Endothelial cell of umbilical vein (primary cell): ENCODE measurements at regions not wholly inside any gene's neighbourhood (a gene's known extent, or its start where the extent isn't known, plus 50 kb on each side); places are given as distances from the start of the nearest gene placed in this dataset.
"Not testable (repeated sequence)": the region's sequence is repeated elsewhere in the genome, so short reads cannot be mapped to it uniquely, and the experiment has no call there.

Experiments used
- EZH2 ChIP-seq: IDR thresholded peaks from 2 replicates; pipeline ENCODE4 v1.6.1; 2012; ENCODE audit warnings: borderline replicate concordance, low read depth, mild to moderate bottlenecking, moderate library complexity, low read length, inconsistent platforms; ENCODE audit not compliant: severe bottlenecking
- JUN ChIP-seq: IDR thresholded peaks from 2 replicates; pipeline ENCODE4 v1.6.1; 2011; ENCODE audit warnings: borderline replicate concordance, low read depth; ENCODE audit not compliant: insufficient read length, insufficient read depth
- MAX ChIP-seq: IDR thresholded peaks from 2 replicates; pipeline ENCODE4 v1.6.1; 2011; ENCODE audit not compliant: insufficient read depth, insufficient read length
- POLR2A ChIP-seq: IDR thresholded peaks from 2 replicates; pipeline ENCODE4 v1.6.1; 2012; ENCODE audit warnings: low read depth, mild to moderate bottlenecking, control low read depth, low read length
- TF ChIP-seq, protein P1 (sequence below), 2 donors: IDR thresholded peaks; 1 replicate in 1 of 2; 2 replicates in 1 of 2; pipeline ENCODE4 v1.5.1; 2011; ENCODE audit warnings: low read length in 2 of 2, mild to moderate bottlenecking in 2 of 2, moderate library complexity in 2 of 2, control low read depth in 1 of 2, inconsistent platforms in 1 of 2, low read depth in 1 of 2; ENCODE audit not compliant: insufficient read depth in 1 of 2; ENCODE audit errors: extremely low read depth in 1 of 2

DNA sequence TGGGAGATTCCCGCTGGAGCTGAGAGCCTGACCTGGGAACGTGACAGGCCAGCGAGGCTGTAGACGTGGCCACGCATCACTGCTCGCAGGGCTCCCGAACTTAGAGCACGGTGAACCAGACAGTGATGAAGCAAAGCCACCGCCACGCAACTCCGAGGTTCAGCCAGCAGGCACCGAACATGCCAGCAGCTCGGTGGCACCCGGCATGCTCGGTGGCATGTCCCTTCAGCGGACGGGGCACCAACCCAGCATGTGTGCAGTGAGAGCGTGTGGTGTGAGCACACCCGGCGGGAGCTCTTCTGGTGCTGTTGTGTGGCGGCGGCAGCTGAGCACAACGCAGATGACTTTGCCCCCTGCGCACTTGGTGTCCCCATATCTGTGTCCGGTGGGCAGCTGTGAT, 4468.2 kb upstream of the TPTE start:
- not testable (repeated sequence) for TF ChIP-seq POLR2A, MAX, EZH2, JUN
- TF ChIP-seq, protein P1, sequence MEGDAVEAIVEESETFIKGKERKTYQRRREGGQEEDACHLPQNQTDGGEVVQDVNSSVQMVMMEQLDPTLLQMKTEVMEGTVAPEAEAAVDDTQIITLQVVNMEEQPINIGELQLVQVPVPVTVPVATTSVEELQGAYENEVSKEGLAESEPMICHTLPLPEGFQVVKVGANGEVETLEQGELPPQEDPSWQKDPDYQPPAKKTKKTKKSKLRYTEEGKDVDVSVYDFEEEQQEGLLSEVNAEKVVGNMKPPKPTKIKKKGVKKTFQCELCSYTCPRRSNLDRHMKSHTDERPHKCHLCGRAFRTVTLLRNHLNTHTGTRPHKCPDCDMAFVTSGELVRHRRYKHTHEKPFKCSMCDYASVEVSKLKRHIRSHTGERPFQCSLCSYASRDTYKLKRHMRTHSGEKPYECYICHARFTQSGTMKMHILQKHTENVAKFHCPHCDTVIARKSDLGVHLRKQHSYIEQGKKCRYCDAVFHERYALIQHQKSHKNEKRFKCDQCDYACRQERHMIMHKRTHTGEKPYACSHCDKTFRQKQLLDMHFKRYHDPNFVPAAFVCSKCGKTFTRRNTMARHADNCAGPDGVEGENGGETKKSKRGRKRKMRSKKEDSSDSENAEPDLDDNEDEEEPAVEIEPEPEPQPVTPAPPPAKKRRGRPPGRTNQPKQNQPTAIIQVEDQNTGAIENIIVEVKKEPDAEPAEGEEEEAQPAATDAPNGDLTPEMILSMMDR (IDR thresholded peaks at IDR 0.05; ENCODE audit: extremely low read depth in 1 of 2, insufficient read depth in 1 of 2, low read depth in 1 of 2, low read length in 2 of 2) = not testable (repeated sequence)
